GM21723 (cell line): ENCODE measurements at regions not wholly inside any gene's neighbourhood (a gene's known extent, or its start where the extent isn't known, plus 50 kb on each side); places are given as distances from the start of the nearest gene placed in this dataset.

ENCODE experiments used
- ATAC-seq: cut with Tn5 transposase; IDR thresholded peaks from one replicate; pipeline ENCODE4 v1.9.1; 2021; ENCODE audit warnings: mild to moderate bottlenecking, moderate library complexity; ENCODE audit not compliant: unreplicated experiment

DNA sequence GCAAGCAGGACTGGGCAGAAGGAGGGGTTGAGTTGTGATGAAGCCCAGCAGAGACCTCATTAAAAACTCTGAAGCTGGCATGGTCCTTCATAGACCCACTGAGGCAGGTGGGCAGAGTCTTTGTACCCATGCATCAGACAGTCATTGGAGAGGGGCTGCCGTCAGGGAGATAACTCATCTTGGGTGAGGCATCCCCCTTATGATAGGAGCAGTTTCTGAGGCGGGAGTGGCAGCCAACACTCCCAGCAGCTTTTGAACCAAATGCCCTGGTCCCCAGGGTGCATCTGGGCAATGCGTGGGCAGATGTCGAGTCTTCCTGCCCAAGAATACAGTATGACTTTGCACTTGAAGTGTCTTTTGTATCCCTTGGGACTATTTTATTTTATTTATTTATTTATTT, 68.1 kb downstream of the HTR5A start:
- no peak for ATAC-seq

- ATAC-seq: no peak
Observed at GRCh38 chr7:155141562-155141961, 71.4 kb downstream of the HTR5A start.

DNA sequence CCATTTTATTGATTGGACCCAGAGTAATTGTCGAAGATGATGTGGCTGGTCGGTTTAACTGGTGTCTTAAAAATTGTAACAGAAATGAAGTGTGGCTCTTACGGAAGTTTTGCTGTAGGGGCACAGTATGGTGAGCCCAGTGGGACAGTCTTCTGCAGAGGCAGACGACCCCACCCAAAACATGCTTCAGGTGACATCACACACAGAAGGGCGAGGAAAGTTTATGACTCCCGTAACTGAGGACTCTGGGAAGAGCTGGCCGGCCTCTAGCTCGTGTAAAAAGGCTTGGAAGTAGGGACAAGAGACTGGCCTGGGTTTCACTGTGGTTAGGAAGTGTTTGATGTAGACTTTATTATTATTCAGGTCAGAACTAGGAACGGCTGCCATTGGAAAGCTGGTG, 73.3 kb downstream of the HTR5A start:
- no peak for ATAC-seq

DNA sequence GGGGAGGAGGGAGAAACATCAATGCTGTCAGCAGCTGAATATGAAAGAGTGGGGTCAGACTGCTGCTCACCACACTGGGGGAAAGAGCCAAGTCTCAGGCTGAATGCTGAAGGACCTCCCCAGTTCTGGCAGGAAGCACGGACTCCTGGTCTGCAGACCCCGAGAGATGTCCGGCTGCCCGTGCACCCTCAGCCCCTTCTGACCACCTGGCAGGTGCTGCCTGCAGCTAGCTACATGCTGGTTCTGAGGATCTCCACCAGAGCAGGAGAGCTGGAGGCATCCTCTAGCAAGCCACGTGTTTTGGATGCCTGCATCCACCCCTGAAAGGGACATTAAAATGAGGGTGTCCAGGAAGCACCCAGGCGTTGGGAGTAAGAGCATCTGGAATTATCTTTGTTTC, 74.2 kb downstream of the HTR5A start:
- no peak for ATAC-seq

- no peak for ATAC-seq
Observed at GRCh38 chr7:155145477-155146255, 75.5 kb downstream of the HTR5A start.

DNA sequence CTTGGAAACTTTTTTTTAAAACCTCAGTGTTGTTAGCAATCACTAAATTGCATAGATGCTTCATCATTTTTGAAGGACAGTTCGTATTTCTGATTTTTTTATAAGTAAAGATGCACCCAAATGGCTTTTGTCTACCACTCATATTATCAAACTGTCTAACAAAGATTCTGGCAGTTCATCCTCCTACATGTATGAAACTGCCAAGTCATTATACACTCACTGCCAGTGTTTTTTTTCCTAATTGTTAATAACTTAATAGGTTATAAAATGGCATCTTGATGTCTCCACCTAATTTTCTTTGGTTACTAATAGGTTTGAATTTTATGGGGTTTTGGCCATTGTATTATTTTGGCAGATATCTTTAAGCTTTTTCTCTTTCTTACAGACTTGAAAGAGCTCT, 77.0 kb downstream of the HTR5A start:
- ATAC-seq: no peak

DNA sequence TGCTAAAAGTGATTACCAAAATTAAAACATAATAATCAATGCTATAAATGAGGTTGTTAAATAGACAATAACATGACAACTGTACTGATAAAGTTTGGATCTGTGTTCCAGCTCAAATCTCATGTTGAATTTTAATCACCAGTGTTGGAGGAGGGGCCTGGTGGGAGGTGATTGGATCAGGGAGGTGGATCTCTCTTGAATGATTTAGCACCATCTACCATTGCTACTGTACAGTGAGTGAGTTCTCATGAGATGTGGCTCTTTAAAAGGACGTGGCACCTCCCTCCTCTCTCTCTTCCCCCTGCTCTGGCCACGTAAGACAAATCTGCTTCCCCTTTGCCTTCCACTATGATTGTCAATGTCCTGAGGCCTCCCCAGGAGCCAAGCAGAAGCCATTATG, 77.5 kb downstream of the HTR5A start:
- ATAC-seq: no peak

DNA sequence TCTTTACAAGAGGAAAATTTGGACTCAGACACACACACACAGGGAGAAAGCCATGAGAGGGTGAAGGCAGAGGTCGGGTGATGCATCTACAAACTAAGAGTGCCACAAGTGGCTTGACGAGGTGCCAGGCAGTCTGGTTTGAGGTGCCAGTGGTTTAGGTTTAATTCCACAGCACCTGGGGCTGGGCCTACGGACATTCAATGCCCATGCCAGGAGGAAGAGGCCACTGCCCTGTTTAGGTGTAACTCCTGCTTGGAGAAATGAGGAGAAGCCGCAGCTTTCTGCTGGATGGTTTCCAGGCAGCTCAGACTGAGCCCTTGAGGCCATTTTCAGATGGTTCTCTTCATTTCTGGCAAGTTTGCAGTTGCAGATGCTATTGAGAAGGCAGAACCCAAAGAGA, 83.6 kb downstream of the HTR5A start:
- no peak for ATAC-seq

GRCh38 chr7:155154586-155154985, 84.5 kb downstream of the HTR5A start:
- ATAC-seq: no peak

DNA sequence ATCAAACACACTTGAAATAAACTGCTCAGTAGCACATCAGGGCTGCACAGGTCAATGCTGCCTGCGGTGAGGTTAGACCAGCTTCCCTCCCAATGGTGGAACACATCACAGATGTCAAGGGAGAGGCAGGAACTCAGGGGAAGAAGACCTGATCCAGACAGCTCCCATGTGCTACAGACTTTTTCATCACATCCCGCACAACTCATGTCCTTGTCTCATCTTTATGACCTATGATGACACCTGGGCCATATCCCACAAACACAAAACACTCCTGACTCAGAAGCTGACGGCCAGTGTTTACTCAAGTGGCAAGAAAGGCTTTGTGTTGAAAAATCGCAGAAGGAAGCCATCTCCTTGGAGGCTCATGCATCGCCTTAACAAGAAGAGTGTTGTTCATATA, 91.6 kb downstream of the HTR5A start:
- ATAC-seq: no peak

DNA sequence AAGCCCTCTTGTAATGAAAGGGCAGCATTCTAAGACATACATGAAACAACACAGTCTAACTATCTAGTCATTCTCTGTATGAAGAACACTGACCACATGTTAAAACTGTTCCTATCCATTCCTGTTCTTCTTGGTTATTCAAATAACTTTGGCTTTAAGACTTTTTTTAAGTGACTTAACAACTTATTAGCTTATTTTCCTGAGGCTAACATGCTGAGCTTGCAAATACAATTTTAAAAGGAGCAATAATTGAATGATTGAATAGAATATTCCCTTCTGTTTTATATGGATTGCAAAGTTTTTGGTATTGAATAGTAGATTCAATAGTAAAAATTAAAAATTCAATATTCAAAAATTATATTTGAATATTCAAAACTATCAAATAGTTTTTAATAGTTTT, 92.3 kb downstream of the HTR5A start:
- ATAC-seq: no peak

- ATAC-seq: no peak
Observed at GRCh38 chr7:155163696-155164095, 93.6 kb downstream of the HTR5A start.

DNA sequence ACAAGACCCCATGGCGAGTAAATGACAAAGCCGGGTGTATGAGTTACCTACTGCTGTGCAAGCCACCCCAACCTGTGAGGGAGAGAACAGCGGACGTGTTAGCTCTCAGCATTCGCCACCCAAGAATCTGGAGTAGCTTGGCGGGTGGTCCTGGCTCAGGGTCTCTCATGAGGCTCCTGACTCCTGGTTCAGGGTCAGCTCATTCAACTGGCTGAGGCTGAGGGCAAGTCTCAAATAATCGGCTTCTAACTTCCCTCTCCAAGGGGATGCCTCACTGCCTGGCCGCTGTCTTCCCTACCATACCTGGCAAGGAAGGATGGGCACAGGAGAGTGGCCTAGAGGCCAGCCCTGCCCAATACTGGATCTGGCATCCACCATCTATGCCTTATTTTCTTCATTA, 94.2 kb downstream of the HTR5A start:
- no peak for ATAC-seq

DNA sequence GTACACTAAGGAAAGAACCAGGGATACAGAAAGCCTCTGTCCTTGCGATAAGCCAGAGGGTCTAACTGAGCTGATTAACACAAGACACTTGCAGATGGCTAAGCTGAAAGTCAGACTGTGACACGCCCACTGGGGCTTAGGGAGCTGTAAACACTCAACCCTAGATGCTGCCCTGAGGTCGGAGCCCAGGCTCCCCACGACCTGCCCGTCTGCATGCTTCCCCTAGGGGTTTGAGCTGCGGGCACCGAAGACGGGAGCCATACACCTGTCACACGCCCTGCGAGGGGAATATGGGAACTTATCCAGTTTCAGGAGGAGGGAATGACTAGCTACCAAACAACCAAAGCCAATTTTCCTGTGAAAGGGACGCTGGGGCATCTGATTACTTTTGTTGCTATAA, 96.0 kb downstream of the HTR5A start:
- ATAC-seq: no peak

- ATAC-seq: peak; percentile 88
Observed at GRCh38 chr7:155166673-155167370, 96.7 kb downstream of the HTR5A start.

DNA sequence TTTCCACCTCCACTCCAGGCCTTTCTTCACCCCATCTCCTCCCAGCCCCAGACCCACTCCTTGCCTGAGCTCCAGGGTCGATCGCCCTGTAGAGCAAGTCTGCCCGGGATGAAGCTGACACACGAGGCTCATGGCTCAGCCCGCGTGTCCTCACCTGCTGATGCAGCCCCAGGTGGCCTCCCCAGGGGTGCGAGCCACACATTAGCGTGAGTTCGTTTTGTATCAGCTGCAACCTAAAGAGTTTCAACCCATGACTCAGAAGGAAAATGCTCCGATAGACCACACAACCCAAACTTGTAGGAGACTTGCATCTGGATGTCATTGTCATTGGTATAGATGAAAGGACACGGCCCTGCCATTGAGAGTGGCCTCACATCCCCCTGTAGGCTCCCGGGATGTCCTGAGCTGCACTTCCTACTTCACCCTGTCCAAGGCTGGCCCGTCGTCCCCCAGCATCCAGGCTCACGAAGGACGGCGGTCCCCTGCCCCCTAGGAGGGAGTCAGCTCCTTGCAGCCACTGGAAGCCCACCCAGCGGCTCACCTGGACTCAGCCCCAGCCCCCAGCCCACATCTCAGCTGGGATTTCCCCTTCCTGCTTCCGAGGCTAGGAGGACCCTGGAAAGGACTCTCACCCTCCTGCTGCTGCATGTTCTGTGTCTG, 97.7 kb downstream of the HTR5A start:
- no peak for ATAC-seq

GRCh38 chr7:155168597-155169480, 98.7 kb downstream of the HTR5A start:
- no peak for ATAC-seq

GRCh38 chr7:155169498-155170065, 99.5 kb downstream of the HTR5A start:
- ATAC-seq: no peak

GRCh38 chr7:155170331-155170730, 100.2 kb downstream of the HTR5A start:
- no peak for ATAC-seq

- no peak for ATAC-seq
Observed at GRCh38 chr7:155172141-155172540, 102.0 kb downstream of the HTR5A start.

DNA sequence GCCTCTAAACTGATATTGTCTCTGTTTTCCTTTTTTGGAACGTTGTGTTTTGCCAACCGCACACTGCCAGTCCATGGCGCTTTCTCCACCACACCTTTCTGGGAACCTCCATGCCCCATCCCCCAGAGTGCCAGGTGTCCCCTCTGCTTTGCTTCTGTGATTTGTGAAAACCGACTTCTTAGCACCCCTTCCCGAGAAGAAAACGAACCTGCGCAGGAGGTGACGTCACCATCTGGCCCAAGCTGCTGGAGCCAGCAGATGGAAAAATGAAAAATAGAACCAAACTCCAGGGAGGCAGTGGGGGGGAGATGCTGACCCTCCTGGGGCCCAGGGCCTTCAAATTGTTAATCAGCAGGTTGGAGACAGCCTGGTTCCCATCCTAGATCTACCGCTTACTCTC, 103.8 kb downstream of the HTR5A start:
- no peak for ATAC-seq
